Colonic mucosa (tissue), 4 donors: ENCODE measurements at regions not wholly inside any gene's neighbourhood (a gene's known extent, or its start where the extent isn't known, plus 50 kb on each side); places are given as distances from the start of the nearest gene placed in this dataset.

Experiments
- DNase-seq: peaks from one replicate; pipeline ENCODE4 v3.0.0-alpha.2; 2020
- H3K27ac ChIP-seq: fragments of 200-600 bp; one replicate; pipeline ENCODE4 v1.8.0; 2021
- H3K27me3 ChIP-seq: fragments of 200-600 bp; one replicate; pipeline ENCODE4 v1.8.0; 2021
- H3K36me3 ChIP-seq: fragments of 200-600 bp; one replicate; pipeline ENCODE4 v1.8.0; 2021
- H3K4me1 ChIP-seq: fragments of 200-600 bp; one replicate; pipeline ENCODE4 v1.8.0; 2021; ENCODE audit warnings: mild to moderate bottlenecking
- H3K4me3 ChIP-seq: fragments of 200-600 bp; one replicate; pipeline ENCODE4 v1.8.0; 2021
- H3K9ac ChIP-seq, 2 donors: one replicate each; pipeline ENCODE4 v1.7.0; 2013; ENCODE audit warnings: control low read depth in 2 of 2, low read depth in 2 of 2, low read length in 2 of 2
- H3K9me3 ChIP-seq: fragments of 200-600 bp; one replicate; pipeline ENCODE4 v1.8.0; 2021
- CTCF ChIP-seq: fragments of 200-600 bp; IDR thresholded peaks from one replicate; pipeline ENCODE4 v1.8.0; 2022; ENCODE audit warnings: antibody characterized with exemption, mild to moderate bottlenecking
- intact Hi-C: fragments of 100-400 bp; cut with DNase I; formaldehyde crosslinking; loops from one replicate; pipeline ENCODE4 v1.14.1; 2022
- donor health status: healthy.
- donor health status: DM: no; HTN: no; CAD: no.
- donor health status: DM: no; HTN: no; CAD: no.

GRCh38 chr15:95262866-95263564 lies 1031.7 kb downstream of the MCTP2 start:
- H3K4me1 ChIP-seq = no peaks in the 10 kb centered on the region
- no peaks in the 10 kb centered on the region for H3K36me3 ChIP-seq
- H3K27ac ChIP-seq = no peak overlapping the region
- no peaks in the 10 kb centered on the region for H3K27me3 ChIP-seq
- no peak overlapping the region for H3K4me3 ChIP-seq
- intact Hi-C loops = no loop called here
- no peaks in the 10 kb centered on the region for H3K9me3 ChIP-seq
- no peak for TF ChIP-seq CTCF
- no peak overlapping the region for H3K9ac ChIP-seq
- DNase-seq = no peak

- H3K4me3 ChIP-seq = no peak overlapping the region
- H3K27me3 ChIP-seq = no peaks in the 10 kb centered on the region
- intact Hi-C loops = no loop called here
- H3K9me3 ChIP-seq = no peaks in the 10 kb centered on the region
- H3K27ac ChIP-seq = no peak overlapping the region
- TF ChIP-seq CTCF = no peak
- no peaks in the 10 kb centered on the region for H3K36me3 ChIP-seq
- H3K9ac ChIP-seq = no peak overlapping the region
- DNase-seq = no peak
- no peaks in the 10 kb centered on the region for H3K4me1 ChIP-seq
Observed at GRCh38 chr15:95263751-95264150, 1032.4 kb downstream of the MCTP2 start.

- no peaks in the 10 kb centered on the region for H3K9me3 ChIP-seq
- no peak overlapping the region for H3K4me3 ChIP-seq
- TF ChIP-seq CTCF = no peak
- no peaks in the 10 kb centered on the region for H3K36me3 ChIP-seq
- no peaks in the 10 kb centered on the region for H3K27me3 ChIP-seq
- no peak for DNase-seq
- no peaks in the 10 kb centered on the region for H3K4me1 ChIP-seq
- intact Hi-C loops = no loop called here
- no peak overlapping the region for H3K27ac ChIP-seq
- no peak overlapping the region for H3K9ac ChIP-seq
Observed at GRCh38 chr15:95265419-95265997, 1034.1 kb downstream of the MCTP2 start.

- no peak overlapping the region for H3K27ac ChIP-seq
- intact Hi-C loops = no loop called here
Observed at GRCh38 chr15:95266451-95267061, 1035.2 kb downstream of the MCTP2 start.

GRCh38 chr15:95267481-95267880 lies 1036.1 kb downstream of the MCTP2 start:
- H3K4me3 ChIP-seq = no peak overlapping the region
- H3K9ac ChIP-seq = no peak overlapping the region
- no peaks in the 10 kb centered on the region for H3K4me1 ChIP-seq
- TF ChIP-seq CTCF = no peak
- DNase-seq = no peak
- H3K9me3 ChIP-seq = no peaks in the 10 kb centered on the region
- H3K36me3 ChIP-seq = no peaks in the 10 kb centered on the region
- no peaks in the 10 kb centered on the region for H3K27me3 ChIP-seq
- intact Hi-C loops = no loop called here
- H3K27ac ChIP-seq = no peak overlapping the region

More at GRCh38 chr15:95266451-95267061, 1035.2 kb downstream of the MCTP2 start:
- H3K9me3 ChIP-seq = no peaks in the 10 kb centered on the region
- no peak for DNase-seq
- no peak overlapping the region for H3K4me3 ChIP-seq
- TF ChIP-seq CTCF = no peak
- no peaks in the 10 kb centered on the region for H3K27me3 ChIP-seq
- no peak overlapping the region for H3K9ac ChIP-seq
- H3K4me1 ChIP-seq = no peaks in the 10 kb centered on the region
- no peaks in the 10 kb centered on the region for H3K36me3 ChIP-seq
